HepG2 (cell line): ENCODE measurements at regions not wholly inside any gene's neighbourhood (a gene's known extent, or its start where the extent isn't known, plus 50 kb on each side); places are given as distances from the start of the nearest gene placed in this dataset.

Experiments
- JUN ChIP-seq: sonication (generic); formaldehyde crosslinking; IDR thresholded peaks from 2 replicates; pipeline ENCODE4 v1.4.0; 2020; ENCODE audit warnings: mild to moderate bottlenecking, missing genetic modification reagents
- ZNF318 ChIP-seq: sonication (generic); formaldehyde crosslinking; IDR thresholded peaks from 2 replicates; pipeline ENCODE4 v1.4.0; 2020; ENCODE audit warnings: mild to moderate bottlenecking, missing genetic modification reagents
- TF ChIP-seq, protein P1 (sequence below): sonication (generic); formaldehyde crosslinking; IDR thresholded peaks from 2 replicates; pipeline ENCODE4 v1.5.0; 2020; ENCODE audit warnings: mild to moderate bottlenecking, low read depth, missing genetic modification reagents, borderline replicate concordance
- TF ChIP-seq, protein P2 (sequence below), 2 experiments: IDR thresholded peaks; 2 replicates each; pipeline ENCODE4 v1.6.1; 2011 to 2012; ENCODE audit warnings: low read length in 2 of 2, borderline replicate concordance in 1 of 2, low read depth in 1 of 2, mild to moderate bottlenecking in 1 of 2, moderate library complexity in 1 of 2
- TF ChIP-seq, protein P3 (sequence below): IDR thresholded peaks from 2 replicates; pipeline ENCODE4 v1.6.1; 2012; ENCODE audit warnings: inconsistent platforms
- TF ChIP-seq, protein P4 (sequence below): sonication (generic); formaldehyde crosslinking; IDR thresholded peaks from 2 replicates; pipeline ENCODE4 v1.8.1; 2022; ENCODE audit warnings: mild to moderate bottlenecking, missing genetic modification reagents
- TF ChIP-seq, protein P5 (sequence below): sonication (generic); formaldehyde crosslinking; IDR thresholded peaks from 2 replicates; pipeline ENCODE4 v1.4.0; 2020; ENCODE audit warnings: missing genetic modification reagents

DNA sequence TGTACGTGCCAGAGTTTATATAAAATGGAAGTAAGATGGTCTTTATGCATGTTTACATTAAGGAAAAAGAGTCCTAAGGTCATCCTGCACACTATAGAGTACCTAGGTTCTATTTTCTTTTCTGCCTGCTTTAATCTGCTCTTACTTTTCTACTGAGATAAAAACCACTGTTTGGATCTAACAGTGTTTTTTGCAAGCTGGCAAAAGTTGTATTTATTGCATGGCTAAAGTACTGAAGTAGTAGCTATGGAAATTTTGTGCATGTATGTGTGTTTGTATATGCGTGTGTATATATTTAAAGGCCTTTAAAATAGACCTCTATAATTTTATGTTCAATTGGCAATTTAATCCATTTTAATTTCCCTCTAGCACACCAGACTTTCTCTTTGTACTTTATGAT, 98.3 kb upstream of the CPSF6 start:
- TF ChIP-seq JUN (CRISPR knock-in tag) (no peak), ZNF318 (CRISPR knock-in tag) (no peak)
- TF ChIP-seq, protein P1, sequence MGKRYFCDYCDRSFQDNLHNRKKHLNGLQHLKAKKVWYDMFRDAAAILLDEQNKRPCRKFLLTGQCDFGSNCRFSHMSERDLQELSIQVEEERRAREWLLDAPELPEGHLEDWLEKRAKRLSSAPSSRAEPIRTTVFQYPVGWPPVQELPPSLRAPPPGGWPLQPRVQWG (CRISPR knock-in tag), result no peak
- TF ChIP-seq, protein P2, sequence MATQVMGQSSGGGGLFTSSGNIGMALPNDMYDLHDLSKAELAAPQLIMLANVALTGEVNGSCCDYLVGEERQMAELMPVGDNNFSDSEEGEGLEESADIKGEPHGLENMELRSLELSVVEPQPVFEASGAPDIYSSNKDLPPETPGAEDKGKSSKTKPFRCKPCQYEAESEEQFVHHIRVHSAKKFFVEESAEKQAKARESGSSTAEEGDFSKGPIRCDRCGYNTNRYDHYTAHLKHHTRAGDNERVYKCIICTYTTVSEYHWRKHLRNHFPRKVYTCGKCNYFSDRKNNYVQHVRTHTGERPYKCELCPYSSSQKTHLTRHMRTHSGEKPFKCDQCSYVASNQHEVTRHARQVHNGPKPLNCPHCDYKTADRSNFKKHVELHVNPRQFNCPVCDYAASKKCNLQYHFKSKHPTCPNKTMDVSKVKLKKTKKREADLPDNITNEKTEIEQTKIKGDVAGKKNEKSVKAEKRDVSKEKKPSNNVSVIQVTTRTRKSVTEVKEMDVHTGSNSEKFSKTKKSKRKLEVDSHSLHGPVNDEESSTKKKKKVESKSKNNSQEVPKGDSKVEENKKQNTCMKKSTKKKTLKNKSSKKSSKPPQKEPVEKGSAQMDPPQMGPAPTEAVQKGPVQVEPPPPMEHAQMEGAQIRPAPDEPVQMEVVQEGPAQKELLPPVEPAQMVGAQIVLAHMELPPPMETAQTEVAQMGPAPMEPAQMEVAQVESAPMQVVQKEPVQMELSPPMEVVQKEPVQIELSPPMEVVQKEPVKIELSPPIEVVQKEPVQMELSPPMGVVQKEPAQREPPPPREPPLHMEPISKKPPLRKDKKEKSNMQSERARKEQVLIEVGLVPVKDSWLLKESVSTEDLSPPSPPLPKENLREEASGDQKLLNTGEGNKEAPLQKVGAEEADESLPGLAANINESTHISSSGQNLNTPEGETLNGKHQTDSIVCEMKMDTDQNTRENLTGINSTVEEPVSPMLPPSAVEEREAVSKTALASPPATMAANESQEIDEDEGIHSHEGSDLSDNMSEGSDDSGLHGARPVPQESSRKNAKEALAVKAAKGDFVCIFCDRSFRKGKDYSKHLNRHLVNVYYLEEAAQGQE (IDR thresholded peaks at IDR 0.05; ENCODE audit: borderline replicate concordance in 1 of 2, low read depth in 1 of 2, low read length in 2 of 2), result no peak
- TF ChIP-seq, protein P3, sequence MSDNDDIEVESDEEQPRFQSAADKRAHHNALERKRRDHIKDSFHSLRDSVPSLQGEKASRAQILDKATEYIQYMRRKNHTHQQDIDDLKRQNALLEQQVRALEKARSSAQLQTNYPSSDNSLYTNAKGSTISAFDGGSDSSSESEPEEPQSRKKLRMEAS, result no peak
- TF ChIP-seq, protein P4, sequence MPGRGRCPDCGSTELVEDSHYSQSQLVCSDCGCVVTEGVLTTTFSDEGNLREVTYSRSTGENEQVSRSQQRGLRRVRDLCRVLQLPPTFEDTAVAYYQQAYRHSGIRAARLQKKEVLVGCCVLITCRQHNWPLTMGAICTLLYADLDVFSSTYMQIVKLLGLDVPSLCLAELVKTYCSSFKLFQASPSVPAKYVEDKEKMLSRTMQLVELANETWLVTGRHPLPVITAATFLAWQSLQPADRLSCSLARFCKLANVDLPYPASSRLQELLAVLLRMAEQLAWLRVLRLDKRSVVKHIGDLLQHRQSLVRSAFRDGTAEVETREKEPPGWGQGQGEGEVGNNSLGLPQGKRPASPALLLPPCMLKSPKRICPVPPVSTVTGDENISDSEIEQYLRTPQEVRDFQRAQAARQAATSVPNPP (CRISPR knock-in tag), result no peak
- TF ChIP-seq, protein P5, sequence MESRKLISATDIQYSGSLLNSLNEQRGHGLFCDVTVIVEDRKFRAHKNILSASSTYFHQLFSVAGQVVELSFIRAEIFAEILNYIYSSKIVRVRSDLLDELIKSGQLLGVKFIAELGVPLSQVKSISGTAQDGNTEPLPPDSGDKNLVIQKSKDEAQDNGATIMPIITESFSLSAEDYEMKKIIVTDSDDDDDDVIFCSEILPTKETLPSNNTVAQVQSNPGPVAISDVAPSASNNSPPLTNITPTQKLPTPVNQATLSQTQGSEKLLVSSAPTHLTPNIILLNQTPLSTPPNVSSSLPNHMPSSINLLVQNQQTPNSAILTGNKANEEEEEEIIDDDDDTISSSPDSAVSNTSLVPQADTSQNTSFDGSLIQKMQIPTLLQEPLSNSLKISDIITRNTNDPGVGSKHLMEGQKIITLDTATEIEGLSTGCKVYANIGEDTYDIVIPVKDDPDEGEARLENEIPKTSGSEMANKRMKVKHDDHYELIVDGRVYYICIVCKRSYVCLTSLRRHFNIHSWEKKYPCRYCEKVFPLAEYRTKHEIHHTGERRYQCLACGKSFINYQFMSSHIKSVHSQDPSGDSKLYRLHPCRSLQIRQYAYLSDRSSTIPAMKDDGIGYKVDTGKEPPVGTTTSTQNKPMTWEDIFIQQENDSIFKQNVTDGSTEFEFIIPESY, result no peak
